IPS-NIHi7 (cell line): ENCODE measurements at regions not wholly inside any gene's neighbourhood (a gene's known extent, or its start where the extent isn't known, plus 50 kb on each side); places are given as distances from the start of the nearest gene placed in this dataset.

Experiments
- DNase-seq: peaks from one replicate; pipeline ENCODE4 v3.0.0; 2012; ENCODE audit warnings: mixed read lengths; ENCODE audit errors: extremely low spot score

GRCh38 chr2:239500574-239501550 is 100.0 kb upstream of the HDAC4 start:
- no peak for DNase-seq

- DNase-seq: no peak
Observed at GRCh38 chr2:239499726-239500573, 99.1 kb upstream of the HDAC4 start.

- no peak for DNase-seq
Observed at GRCh38 chr2:239498981-239499634, 98.3 kb upstream of the HDAC4 start.

GRCh38 chr2:239498576-239498975 is 97.8 kb upstream of the HDAC4 start:
- DNase-seq: no peak

GRCh38 chr2:239496700-239497099 is 95.9 kb upstream of the HDAC4 start:
- no peak for DNase-seq

GRCh38 chr2:239495791-239496233 is 95.0 kb upstream of the HDAC4 start:
- DNase-seq: no peak

GRCh38 chr2:239495175-239495574 is 94.4 kb upstream of the HDAC4 start:
- DNase-seq: no peak

- no peak for DNase-seq
Observed at GRCh38 chr2:239494578-239494977, 93.8 kb upstream of the HDAC4 start.

GRCh38 chr2:239489481-239489880 is 88.7 kb upstream of the HDAC4 start:
- DNase-seq: no peak

- no peak for DNase-seq
Observed at GRCh38 chr2:239488125-239488524, 87.3 kb upstream of the HDAC4 start.

- DNase-seq: no peak
Observed at GRCh38 chr2:239487272-239487671, 86.5 kb upstream of the HDAC4 start.

- DNase-seq: no peak
Observed at GRCh38 chr2:239485622-239486021, 84.8 kb upstream of the HDAC4 start.

GRCh38 chr2:239484571-239485355 is 83.9 kb upstream of the HDAC4 start:
- DNase-seq: no peak

GRCh38 chr2:239482778-239483712 is 82.2 kb upstream of the HDAC4 start:
- DNase-seq: no peak

- no peak for DNase-seq
Observed at GRCh38 chr2:239479471-239479870, 78.7 kb upstream of the HDAC4 start.

- no peak for DNase-seq
Observed at GRCh38 chr2:239477591-239477990, 76.8 kb upstream of the HDAC4 start.

- no peak for DNase-seq
Observed at GRCh38 chr2:239476757-239477585, 76.2 kb upstream of the HDAC4 start.

GRCh38 chr2:239476029-239476756 is 75.4 kb upstream of the HDAC4 start:
- DNase-seq: no peak
